ENCODE measurements at regions not wholly inside any gene's neighbourhood (a gene's known extent, or its start where the extent isn't known, plus 50 kb on each side); places are given as distances from the start of the nearest gene placed in this dataset.

GRCh38 chr2:140061240-140061639 is 1281.0 kb upstream of the NXPH2 start:
- no peak for DNase-seq

GRCh38 chr2:140057928-140058327 is 1277.7 kb upstream of the NXPH2 start:
- no peak for DNase-seq

GRCh38 chr2:140041811-140042210 is 1261.6 kb upstream of the NXPH2 start:
- no peak for DNase-seq

GRCh38 chr2:140041239-140041638 is 1261.0 kb upstream of the NXPH2 start:
- DNase-seq, result no peak

- no peak for DNase-seq
These were observed 1253.4 kb upstream of the NXPH2 start for GRCh38 chr2:140033638-140034037.

GRCh38 chr2:140027966-140028365 is 1247.8 kb upstream of the NXPH2 start:
- no peak for DNase-seq

- DNase-seq, result no peak
These were observed 1247.1 kb upstream of the NXPH2 start for GRCh38 chr2:140027320-140027719.

- no peak for DNase-seq
These were observed 1243.1 kb upstream of the NXPH2 start for GRCh38 chr2:140023291-140023690.

GRCh38 chr2:140018541-140018940 is 1238.4 kb upstream of the NXPH2 start:
- DNase-seq, result no peak

- no peak for DNase-seq
These were observed 1234.0 kb upstream of the NXPH2 start for GRCh38 chr2:140014204-140014546.

GRCh38 chr2:140013545-140014203 is 1233.5 kb upstream of the NXPH2 start:
- no peak for DNase-seq

GRCh38 chr2:140011287-140011686 is 1231.1 kb upstream of the NXPH2 start:
- no peak for DNase-seq

- DNase-seq, result no peak
These were observed 1221.9 kb upstream of the NXPH2 start for GRCh38 chr2:140002110-140002509.

- no peak for DNase-seq
These were observed 1212.6 kb upstream of the NXPH2 start for GRCh38 chr2:139992711-139993345.

- DNase-seq, result no peak
These were observed 1211.9 kb upstream of the NXPH2 start for GRCh38 chr2:139992078-139992477.

- DNase-seq, result no peak
These were observed 1210.6 kb upstream of the NXPH2 start for GRCh38 chr2:139990646-139991335.

- no peak for DNase-seq
These were observed 1189.1 kb upstream of the NXPH2 start for GRCh38 chr2:139969323-139969722.

- DNase-seq, result no peak
These were observed 1188.4 kb upstream of the NXPH2 start for GRCh38 chr2:139968588-139968987.

- DNase-seq, result no peak
These were observed 1187.5 kb upstream of the NXPH2 start for GRCh38 chr2:139967665-139968064.

- no peak for DNase-seq
These were observed 1184.7 kb upstream of the NXPH2 start for GRCh38 chr2:139964721-139965440.

- DNase-seq, result no peak
These were observed 1183.7 kb upstream of the NXPH2 start for GRCh38 chr2:139963863-139964355.

GRCh38 chr2:139949242-139949972 is 1169.2 kb upstream of the NXPH2 start:
- no peak for DNase-seq

GRCh38 chr2:139946690-139947089 is 1166.5 kb upstream of the NXPH2 start:
- no peak for DNase-seq
